T-helper 2 cell treated with Interferon-gamma antibody and Interleukin-4, amounts not matched to agents 5 μg/mL and 100 μg/mL, for 36 hours (primary cell): ENCODE measurements at regions not wholly inside any gene's neighbourhood (a gene's known extent, or its start where the extent isn't known, plus 50 kb on each side); places are given as distances from the start of the nearest gene placed in this dataset.

Source experiments
- DNase-seq: peaks from one replicate; pipeline ENCODE4 v3.0.0; 2021; ENCODE audit warnings: low spot score
- H3K27ac Mint-ChIP-seq: one replicate; pipeline ENCODE4 v1.8.0; 2021; ENCODE audit warnings: mild to moderate bottlenecking, mixed read lengths
- H3K27me3 Mint-ChIP-seq: one replicate; pipeline ENCODE4 v1.8.0; 2021; ENCODE audit warnings: low read depth, mixed read lengths
- H3K36me3 Mint-ChIP-seq: one replicate; pipeline ENCODE4 v1.8.0; 2021; ENCODE audit warnings: low read depth, mixed read lengths
- H3K4me1 Mint-ChIP-seq: one replicate; pipeline ENCODE4 v1.8.0; 2021; ENCODE audit warnings: low read depth, mixed read lengths
- H3K4me3 Mint-ChIP-seq: one replicate; pipeline ENCODE4 v1.8.0; 2022; ENCODE audit warnings: mild to moderate bottlenecking, moderate library complexity, mixed read lengths
- H3K9me3 Mint-ChIP-seq: one replicate; pipeline ENCODE4 v1.8.0; 2021; ENCODE audit warnings: mixed read lengths

GRCh38 chr13:47539317-47539716 is 461.8 kb downstream of the SUCLA2 start:
- DNase-seq, result no peak
- Mint-ChIP-seq H3K27ac (no peak overlapping the region), H3K4me3 (no peak overlapping the region), H3K27me3 (no peaks in the 10 kb centered on the region), H3K9me3 (peaks cover 15% of the 10 kb centered on the region), H3K4me1 (no peaks in the 10 kb centered on the region), H3K36me3 (no peaks in the 10 kb centered on the region)

GRCh38 chr13:47523771-47524170 is 477.3 kb downstream of the SUCLA2 start:
- DNase-seq, result no peak
- H3K27me3 Mint-ChIP-seq, result no peaks in the 10 kb centered on the region
- no peak overlapping the region for H3K4me3 Mint-ChIP-seq
- no peak overlapping the region for H3K27ac Mint-ChIP-seq
- H3K36me3 Mint-ChIP-seq, result no peaks in the 10 kb centered on the region
- peaks cover 3% of the 10 kb centered on the region for H3K9me3 Mint-ChIP-seq
- H3K4me1 Mint-ChIP-seq, result no peaks in the 10 kb centered on the region

GRCh38 chr13:47521890-47522487 is 479.1 kb downstream of the SUCLA2 start:
- no peaks in the 10 kb centered on the region for H3K27me3 Mint-ChIP-seq
- H3K9me3 Mint-ChIP-seq, result peaks cover 3% of the 10 kb centered on the region
- H3K27ac Mint-ChIP-seq, result no peak overlapping the region
- no peaks in the 10 kb centered on the region for H3K36me3 Mint-ChIP-seq
- H3K4me1 Mint-ChIP-seq, result no peaks in the 10 kb centered on the region
- DNase-seq, result no peak
- no peak overlapping the region for H3K4me3 Mint-ChIP-seq

- Mint-ChIP-seq H3K4me1 (no peaks in the 10 kb centered on the region), H3K4me3 (no peak overlapping the region), H3K27ac (no peak overlapping the region), H3K36me3 (no peaks in the 10 kb centered on the region), H3K9me3 (peaks cover 10% of the 10 kb centered on the region), H3K27me3 (no peaks in the 10 kb centered on the region)
- DNase-seq, result no peak
Observed at GRCh38 chr13:47519626-47520025, 481.4 kb downstream of the SUCLA2 start.

- H3K4me3 Mint-ChIP-seq, result no peak overlapping the region
- no peak overlapping the region for H3K27ac Mint-ChIP-seq
- H3K9me3 Mint-ChIP-seq, result peaks cover 10% of the 10 kb centered on the region
- H3K36me3 Mint-ChIP-seq, result no peaks in the 10 kb centered on the region
- DNase-seq, result no peak
- H3K27me3 Mint-ChIP-seq, result no peaks in the 10 kb centered on the region
- no peaks in the 10 kb centered on the region for H3K4me1 Mint-ChIP-seq
Observed at GRCh38 chr13:47518530-47518929, 482.5 kb downstream of the SUCLA2 start.

- no peaks in the 10 kb centered on the region for H3K27me3 Mint-ChIP-seq
- H3K27ac Mint-ChIP-seq, result no peak overlapping the region
- peaks cover 7% of the 10 kb centered on the region for H3K9me3 Mint-ChIP-seq
- no peaks in the 10 kb centered on the region for H3K4me1 Mint-ChIP-seq
- DNase-seq, result no peak
- H3K4me3 Mint-ChIP-seq, result no peak overlapping the region
- no peaks in the 10 kb centered on the region for H3K36me3 Mint-ChIP-seq
Observed at GRCh38 chr13:47511647-47512046, 489.4 kb downstream of the SUCLA2 start.

- H3K4me1 Mint-ChIP-seq, result no peaks in the 10 kb centered on the region
- no peak overlapping the region for H3K4me3 Mint-ChIP-seq
- no peak overlapping the region for H3K27ac Mint-ChIP-seq
- no peaks in the 10 kb centered on the region for H3K27me3 Mint-ChIP-seq
- no peak for DNase-seq
- no peaks in the 10 kb centered on the region for H3K9me3 Mint-ChIP-seq
- H3K36me3 Mint-ChIP-seq, result no peaks in the 10 kb centered on the region
Observed at GRCh38 chr13:47508527-47509228, 492.4 kb downstream of the SUCLA2 start.

- no peaks in the 10 kb centered on the region for H3K9me3 Mint-ChIP-seq
- H3K4me3 Mint-ChIP-seq, result no peak overlapping the region
- no peaks in the 10 kb centered on the region for H3K4me1 Mint-ChIP-seq
- no peaks in the 10 kb centered on the region for H3K36me3 Mint-ChIP-seq
- no peak for DNase-seq
- no peak overlapping the region for H3K27ac Mint-ChIP-seq
- H3K27me3 Mint-ChIP-seq, result no peaks in the 10 kb centered on the region
Observed at GRCh38 chr13:47503475-47503874, 497.6 kb downstream of the SUCLA2 start.

- Mint-ChIP-seq H3K27ac (no peak overlapping the region), H3K36me3 (no peaks in the 10 kb centered on the region), H3K27me3 (no peaks in the 10 kb centered on the region), H3K9me3 (no peaks in the 10 kb centered on the region), H3K4me1 (no peaks in the 10 kb centered on the region), H3K4me3 (no peak overlapping the region)
- no peak for DNase-seq
Observed at GRCh38 chr13:47502166-47502565, 498.9 kb downstream of the SUCLA2 start.

GRCh38 chr13:47499358-47500150 is 501.5 kb downstream of the SUCLA2 start:
- no peak overlapping the region for H3K4me3 Mint-ChIP-seq
- H3K36me3 Mint-ChIP-seq, result no peaks in the 10 kb centered on the region
- no peaks in the 10 kb centered on the region for H3K27me3 Mint-ChIP-seq
- no peaks in the 10 kb centered on the region for H3K4me1 Mint-ChIP-seq
- DNase-seq, result no peak
- no peak overlapping the region for H3K27ac Mint-ChIP-seq
- H3K9me3 Mint-ChIP-seq, result no peaks in the 10 kb centered on the region

GRCh38 chr13:47484548-47484947 is 516.5 kb downstream of the SUCLA2 start:
- no peak overlapping the region for H3K4me3 Mint-ChIP-seq
- no peaks in the 10 kb centered on the region for H3K9me3 Mint-ChIP-seq
- H3K4me1 Mint-ChIP-seq, result no peaks in the 10 kb centered on the region
- no peak for DNase-seq
- no peak overlapping the region for H3K27ac Mint-ChIP-seq
- no peaks in the 10 kb centered on the region for H3K36me3 Mint-ChIP-seq
- no peaks in the 10 kb centered on the region for H3K27me3 Mint-ChIP-seq

GRCh38 chr13:47481536-47481935 is 519.5 kb downstream of the SUCLA2 start:
- Mint-ChIP-seq H3K4me1 (no peaks in the 10 kb centered on the region), H3K4me3 (no peak overlapping the region), H3K9me3 (no peaks in the 10 kb centered on the region), H3K36me3 (no peaks in the 10 kb centered on the region), H3K27me3 (no peaks in the 10 kb centered on the region), H3K27ac (no peak overlapping the region)
- DNase-seq, result no peak

- Mint-ChIP-seq H3K27ac (no peak overlapping the region), H3K27me3 (no peaks in the 10 kb centered on the region), H3K36me3 (no peaks in the 10 kb centered on the region), H3K4me3 (no peak overlapping the region), H3K9me3 (no peaks in the 10 kb centered on the region), H3K4me1 (no peaks in the 10 kb centered on the region)
- no peak for DNase-seq
Observed at GRCh38 chr13:47480951-47481350, 520.1 kb downstream of the SUCLA2 start.

- no peaks in the 10 kb centered on the region for H3K4me1 Mint-ChIP-seq
- no peak overlapping the region for H3K27ac Mint-ChIP-seq
- no peaks in the 10 kb centered on the region for H3K36me3 Mint-ChIP-seq
- H3K9me3 Mint-ChIP-seq, result no peaks in the 10 kb centered on the region
- no peaks in the 10 kb centered on the region for H3K27me3 Mint-ChIP-seq
- H3K4me3 Mint-ChIP-seq, result no peak overlapping the region
- no peak for DNase-seq
Observed at GRCh38 chr13:47480121-47480520, 521.0 kb downstream of the SUCLA2 start.
